HG02610 (cell line): ENCODE measurements at regions not wholly inside any gene's neighbourhood (a gene's known extent, or its start where the extent isn't known, plus 50 kb on each side); places are given as distances from the start of the nearest gene placed in this dataset.
"Not testable (repeated sequence)": the region's sequence is repeated elsewhere in the genome, so short reads cannot be mapped to it uniquely, and the experiment has no call there.

Experiments
- ATAC-seq: cut with Tn5 transposase; IDR thresholded peaks from one replicate; pipeline ENCODE4 v1.9.1; 2021; ENCODE audit warnings: mild to moderate bottlenecking, moderate library complexity; ENCODE audit not compliant: unreplicated experiment

DNA sequence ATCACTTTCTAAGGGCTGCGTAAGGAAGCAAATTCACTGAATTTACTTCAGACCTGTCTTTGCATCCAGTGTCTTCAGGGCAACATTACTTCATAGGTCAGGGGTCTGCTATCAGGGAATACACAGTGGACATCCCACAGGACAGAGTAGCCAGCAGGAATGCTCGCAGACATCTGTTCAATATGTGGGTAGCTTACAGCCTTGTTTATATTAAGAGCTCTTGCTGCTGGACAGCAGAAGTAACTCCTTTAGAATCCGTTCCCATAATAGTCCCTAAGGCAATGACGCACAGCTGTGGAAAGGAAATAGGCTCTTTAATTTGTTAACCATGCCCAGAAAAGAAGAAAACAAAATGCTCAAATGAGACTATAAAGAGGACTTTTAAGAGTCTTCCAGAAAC is 198.7 kb downstream of the MOXD1 start:
- no peak for ATAC-seq

DNA sequence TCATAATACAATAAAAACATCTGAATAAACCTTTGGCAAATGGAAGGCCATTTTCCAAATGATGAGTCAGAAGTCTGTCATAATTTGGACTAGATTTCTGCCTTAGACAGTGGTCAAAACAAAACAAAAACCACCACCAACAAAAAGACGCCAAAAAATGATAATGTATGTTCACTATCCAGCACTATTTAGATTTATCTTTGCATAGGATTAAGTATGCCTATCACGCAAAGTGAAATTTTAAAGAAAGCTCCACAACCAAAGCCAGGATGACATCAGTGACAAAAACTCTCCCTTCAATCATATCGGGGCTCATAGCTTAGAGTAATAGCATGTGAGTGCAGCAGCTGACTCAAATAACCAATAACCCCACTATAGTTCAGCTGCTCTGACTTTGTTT is 201.9 kb downstream of the MOXD1 start:
- no peak for ATAC-seq

DNA sequence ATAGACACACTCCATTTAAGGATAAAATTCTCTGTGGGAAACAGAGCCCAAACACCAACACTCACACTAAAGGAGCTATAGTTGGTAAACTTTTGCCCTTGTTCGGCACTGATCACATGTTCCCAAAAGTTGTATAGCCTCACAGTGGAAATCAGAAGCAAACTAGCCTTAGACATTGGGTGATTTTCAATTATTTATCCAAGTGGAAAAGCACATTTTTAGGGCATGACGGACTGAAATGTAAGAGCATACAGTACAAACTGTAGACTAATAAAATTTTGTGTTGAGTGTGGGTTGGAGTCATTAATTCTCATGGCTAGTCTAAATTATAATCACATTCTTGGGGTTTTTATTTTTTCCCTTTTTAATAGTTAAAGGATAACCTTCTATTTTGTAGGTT is 202.4 kb downstream of the MOXD1 start:
- no peak for ATAC-seq

DNA sequence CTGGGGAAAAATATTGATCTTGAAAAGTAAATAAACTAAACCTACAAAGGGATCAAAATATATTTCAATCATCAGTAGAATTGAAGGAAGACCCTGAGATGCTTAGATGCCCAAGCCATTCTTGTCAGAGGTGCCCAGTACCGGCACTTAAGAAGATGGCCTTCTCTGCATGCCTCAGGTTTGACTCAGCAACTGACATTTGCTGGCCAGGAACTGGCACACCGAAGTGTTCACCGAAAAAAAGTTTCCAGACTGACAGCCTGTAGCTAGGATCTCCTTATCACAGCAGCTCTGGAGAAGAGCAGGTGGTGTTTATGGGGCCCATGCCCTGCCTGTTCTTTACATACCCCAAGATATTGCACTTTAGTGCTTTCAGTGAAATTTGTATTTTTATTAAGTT is 203.2 kb downstream of the MOXD1 start:
- ATAC-seq, result no peak

DNA sequence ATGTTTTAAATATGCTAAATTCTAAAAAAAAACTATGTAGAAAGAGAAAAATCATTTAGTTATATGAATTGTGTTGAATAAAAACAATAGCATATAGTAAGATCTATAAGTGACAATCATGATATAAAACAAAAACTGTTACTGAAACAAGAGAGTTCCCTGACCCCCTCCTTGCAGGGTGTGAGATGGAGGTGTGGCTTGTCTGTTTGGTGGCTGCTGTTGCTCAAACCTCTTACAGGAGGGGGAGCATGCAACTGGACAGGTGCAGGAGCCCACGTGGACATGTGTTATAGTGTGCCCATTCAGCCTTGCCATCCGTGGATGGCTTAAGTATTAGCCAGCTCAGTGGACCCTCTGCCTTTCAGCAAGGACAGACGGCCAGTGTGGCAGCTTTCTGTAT is 206.7 kb downstream of the MOXD1 start:
- no peak for ATAC-seq

DNA sequence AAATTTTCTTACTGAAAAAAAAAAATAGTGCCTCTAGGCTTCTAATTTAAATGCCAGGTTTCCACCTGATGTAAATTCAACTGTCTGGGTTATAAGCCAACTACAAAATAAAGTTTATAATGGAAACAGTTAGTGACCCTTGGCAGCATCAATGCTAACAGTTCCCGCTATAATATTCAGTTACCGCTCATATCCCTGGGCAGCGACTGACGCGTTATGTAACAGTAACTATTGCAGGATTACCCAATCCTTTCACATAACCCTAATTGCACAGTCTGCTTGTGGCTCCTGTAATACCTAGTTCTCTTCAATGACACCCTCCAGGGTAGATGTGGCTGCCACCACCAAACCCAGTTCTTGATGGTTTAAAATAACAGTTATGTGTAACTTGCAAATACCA is 208.6 kb downstream of the MOXD1 start:
- no peak for ATAC-seq

DNA sequence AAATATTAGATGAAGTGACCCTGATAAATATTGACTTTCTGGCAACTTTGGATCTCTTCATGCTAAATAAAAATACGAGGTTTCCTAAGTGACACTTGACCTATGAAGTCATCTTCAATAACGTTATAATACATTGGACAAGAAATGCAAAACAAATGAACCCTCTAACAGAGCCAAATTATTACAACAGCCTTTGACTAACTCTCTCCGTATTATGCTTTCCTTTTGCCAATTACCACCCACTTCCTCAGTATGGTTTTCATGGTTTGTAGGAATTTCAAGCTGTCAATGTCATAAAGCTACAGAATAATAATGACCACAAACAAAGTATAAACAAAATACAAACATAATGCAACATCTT is 210.5 kb downstream of the MOXD1 start:
- ATAC-seq, result peak; percentile 21

DNA sequence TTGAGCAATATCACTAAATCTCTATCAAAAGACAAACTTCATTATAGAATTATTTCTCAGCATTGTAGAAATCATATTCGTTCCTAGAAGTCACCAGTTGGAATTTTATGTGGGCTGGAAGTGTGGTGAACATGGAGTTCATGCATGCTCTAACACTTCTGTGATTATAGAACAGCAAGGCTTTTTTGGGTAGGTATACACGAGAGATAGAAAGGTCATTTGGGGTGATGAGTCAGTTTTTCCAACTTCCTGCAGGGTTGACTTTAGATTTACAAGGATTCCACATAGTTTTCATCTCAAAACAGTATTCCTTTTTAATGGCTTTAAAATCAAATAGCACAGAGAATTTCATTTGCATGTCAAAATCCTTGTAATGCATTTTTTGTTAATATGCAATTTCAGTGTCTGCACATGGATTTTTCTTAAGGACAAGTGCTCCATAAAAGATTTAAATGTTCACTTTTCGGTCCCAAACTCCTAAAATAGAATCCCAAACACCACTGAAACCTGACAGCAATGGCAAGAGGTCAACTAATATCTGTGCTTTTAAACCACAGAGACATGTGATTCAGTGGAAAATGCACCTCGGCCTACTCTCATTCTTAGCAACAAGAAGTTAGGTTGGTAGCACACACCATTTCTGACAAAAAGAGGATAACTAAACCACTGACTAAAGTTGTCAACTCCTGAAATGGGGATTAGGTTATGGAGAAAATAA is 211.0 kb downstream of the MOXD1 start:
- peak; percentile 85 for ATAC-seq

DNA sequence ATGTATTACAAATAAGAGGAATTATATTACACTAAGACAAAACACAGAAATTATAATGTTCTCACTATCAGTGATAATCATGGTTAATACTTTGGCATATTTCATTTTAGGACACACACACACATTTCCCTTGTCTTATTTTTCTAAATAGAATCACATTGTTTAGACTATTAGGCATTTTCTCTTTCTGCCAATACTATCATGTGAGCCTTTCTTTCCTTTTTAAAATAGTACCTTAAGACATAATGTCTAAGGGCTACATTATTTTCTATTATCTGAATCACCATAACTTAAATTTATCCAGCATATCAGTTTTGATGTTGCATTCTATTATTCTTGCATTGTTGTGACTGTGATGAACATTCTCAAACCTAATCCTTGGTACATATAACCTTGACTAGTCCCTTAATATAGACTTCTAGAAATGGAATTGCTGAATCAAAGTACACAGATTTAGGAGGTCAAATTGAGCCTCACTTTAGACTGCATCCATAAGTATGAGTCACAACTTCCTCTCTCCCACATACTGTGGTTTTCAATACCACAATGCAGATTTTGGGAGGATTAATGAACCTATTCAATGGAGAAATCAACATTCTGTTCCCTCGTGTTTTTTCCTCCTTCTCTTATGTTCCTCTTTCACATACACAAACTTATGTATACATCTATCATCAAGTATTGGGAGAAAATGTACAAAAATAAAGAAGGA is 212.6 kb downstream of the MOXD1 start:
- ATAC-seq, result no peak

DNA sequence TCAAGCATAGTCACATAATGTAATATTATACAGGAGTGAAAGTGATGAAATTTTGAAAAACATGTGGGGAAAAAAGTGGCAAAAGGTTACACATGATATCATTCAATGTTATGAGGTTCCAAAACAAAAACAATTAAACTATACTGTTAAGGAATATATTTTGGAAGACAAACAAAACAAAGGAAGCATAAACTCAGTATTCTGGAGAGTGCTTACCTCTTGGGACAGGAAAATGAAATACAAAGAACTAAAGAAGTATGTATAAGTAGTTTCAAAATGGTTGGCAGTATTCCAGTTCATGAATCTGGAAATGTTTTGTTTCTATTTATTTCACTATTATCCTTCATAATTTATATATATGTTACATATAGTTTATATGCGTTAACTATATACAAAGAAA is 213.5 kb downstream of the MOXD1 start:
- no peak for ATAC-seq

DNA sequence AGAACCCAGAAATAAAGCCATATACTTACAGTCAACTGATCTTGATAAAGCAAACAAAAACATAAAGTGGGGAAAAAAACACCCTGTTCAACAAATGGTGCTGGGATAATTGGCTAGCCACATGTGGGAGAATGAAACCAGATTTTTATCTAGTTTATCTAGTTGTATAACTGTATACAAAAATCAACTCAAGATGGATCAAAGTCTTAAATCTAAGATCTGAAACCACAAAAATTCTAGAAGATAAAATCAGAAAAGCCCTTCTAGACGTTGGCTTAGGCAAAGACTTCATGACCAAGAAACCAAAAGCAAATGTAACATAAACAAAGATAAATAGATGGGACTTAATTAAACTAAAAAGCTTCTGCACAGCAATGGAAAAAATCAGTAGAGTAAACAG is 216.3 kb downstream of the MOXD1 start:
- not testable (repeated sequence) for ATAC-seq

DNA sequence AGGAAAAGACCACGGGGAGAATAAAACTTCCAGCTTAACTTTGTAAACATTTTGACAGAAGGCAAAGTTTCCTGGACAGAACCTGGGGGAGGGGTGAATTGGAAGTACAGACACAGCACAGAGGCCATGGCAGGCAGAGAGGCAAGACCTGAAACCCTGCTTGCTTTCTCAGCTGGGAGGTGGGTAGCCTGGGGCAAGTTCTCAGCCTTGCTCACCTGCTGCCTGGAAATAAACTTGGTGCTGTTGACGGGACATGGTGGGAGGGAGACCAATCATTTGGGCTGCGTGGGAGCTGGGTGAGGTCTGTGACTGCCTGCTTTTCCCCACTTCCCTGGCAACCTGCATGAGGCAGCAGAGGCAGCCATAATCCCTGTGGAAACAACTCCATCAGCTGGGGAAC is 221.3 kb downstream of the MOXD1 start:
- no peak for ATAC-seq

DNA sequence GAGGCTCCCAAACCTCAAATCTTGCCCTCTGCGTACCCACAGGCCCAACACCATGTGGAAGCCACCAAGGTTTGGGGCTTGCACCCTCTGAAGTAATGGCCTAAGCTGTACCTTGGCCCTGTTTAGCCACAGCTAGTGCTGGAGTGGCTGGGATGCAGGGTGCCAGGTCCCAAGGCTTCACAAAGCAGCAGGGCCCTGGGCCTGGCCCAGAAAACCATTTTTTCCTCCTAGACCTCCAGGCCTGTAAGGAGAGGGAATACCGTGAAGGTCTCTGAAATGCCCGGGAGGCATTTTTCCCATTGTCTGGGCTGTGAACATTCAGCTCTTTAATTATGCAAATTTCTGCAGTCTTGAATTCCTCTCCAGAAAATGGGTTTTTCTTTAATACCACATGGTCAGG is 223.7 kb upstream of the CCN2 start:
- no peak for ATAC-seq

DNA sequence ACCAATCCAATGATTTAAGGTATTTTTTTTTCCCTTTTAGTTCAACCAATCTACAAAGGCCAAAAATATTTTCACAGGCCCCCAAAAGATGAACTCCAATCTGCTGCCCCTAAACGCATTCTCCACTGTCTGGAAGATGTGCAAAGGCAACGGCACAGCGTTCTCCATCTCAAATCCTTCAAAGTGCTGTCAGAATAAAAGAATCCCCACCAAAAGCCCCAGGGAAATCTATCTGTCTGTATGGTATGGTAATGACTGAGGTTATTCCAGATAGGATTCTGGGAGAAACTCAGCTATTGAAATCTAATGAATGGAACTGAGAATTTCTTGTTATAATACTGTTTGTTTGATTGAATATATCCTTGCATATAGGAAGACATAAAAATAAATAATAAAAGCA is 217.8 kb upstream of the CCN2 start:
- ATAC-seq, result no peak

DNA sequence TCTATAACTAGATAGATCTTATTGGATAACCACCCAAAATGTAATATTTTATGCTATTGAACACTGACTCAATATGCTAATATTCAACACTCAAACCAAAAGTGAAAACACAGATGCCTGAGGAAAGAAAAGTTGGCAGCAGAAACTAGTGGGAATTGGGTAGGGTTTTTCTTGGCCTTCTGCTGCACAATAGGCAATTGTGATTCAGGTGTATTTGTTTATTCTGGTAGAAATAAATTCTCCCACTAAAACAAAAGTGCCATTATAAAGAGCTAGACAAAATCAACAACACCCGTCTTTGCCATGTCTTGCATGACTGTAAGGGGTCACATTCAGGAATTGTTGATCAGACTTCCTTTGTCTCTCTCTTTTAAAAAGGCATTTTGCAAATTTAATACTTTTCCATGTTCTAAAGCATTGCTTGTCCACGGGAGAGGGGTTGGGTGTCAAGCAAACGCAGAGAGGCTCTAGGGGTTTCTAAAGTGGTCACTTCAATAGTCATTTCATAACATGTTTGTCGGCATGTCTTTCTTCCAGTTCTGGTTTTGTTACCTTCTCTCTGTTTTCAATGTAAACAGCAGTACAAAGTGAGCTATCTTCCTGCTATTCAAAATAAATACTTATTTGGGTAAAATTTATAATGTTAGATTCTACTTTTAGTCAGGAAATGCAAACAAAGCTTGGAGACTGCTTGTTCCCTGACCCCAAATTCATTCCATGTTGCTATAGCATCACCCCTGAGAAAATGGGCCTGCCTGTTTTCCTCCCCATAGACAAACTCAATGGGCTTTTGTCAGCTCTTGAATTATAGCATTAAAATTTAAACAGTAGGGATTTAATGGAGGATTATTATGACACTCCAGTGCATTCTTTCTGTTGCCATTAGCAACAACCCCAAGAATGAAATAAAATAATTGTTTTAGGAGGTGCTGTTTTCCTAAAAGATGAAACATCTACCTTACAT is 217.0 kb upstream of the CCN2 start:
- no peak for ATAC-seq

DNA sequence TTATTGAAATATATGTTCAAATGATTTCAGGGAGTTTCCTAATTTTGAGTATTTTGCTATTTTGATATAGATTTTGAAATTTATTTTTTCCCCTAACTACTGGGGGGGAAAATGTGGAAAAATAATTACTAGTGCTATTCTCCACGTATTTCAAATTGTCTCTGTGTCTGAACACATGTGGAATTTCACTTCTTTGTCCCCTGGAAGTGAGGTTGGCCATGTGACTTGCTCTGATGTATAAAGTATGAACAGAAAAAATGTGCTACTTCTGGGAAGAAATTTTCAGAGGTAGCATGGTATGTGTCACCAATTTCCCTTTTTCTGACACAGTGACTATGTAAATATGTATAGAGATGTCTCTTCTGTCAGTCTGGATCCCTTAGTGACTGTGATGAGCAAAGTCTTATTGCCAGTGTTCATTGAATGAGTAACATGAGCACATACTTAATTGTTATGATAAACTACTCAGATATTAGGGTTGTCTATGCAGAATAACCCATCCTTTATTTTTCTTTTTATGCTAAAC is 215.4 kb upstream of the CCN2 start:
- ATAC-seq, result no peak

DNA sequence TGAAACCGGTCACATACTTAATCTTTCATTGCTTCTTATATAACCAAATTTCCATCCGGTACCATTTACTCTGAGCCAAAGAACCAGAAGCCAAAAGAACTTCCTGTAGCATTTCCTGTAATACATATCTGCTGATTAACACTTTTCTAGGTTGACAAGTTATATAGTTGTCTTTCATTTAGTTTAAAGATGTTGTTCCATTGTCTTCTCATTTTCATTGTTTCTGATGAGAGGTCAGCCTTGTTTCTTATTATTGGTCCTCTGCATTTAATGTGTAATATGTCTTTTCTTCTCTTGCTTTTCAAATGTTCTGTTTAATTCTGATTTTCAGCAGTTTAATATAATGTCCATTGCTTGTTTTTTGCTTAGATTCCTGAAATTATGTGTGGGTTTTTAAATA is 214.5 kb upstream of the CCN2 start:
- no peak for ATAC-seq

DNA sequence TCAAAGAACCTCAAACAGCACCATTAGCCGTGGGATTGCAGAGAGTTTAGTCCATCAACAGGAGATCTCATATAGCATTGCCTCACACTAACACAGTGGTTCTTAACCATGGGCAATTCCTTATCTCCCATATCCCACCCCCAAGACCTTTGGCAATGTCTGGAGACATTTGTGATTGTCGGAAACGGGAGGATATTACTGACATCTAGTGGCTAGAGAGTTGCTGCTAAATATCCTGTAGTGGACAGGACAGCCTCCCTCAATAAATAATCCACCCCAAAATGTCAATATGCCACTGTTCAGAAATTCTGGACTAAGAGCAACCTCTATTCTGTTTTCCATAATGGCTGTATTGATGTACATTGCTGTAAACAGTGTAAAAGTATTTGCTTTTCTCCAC is 210.1 kb upstream of the CCN2 start:
- ATAC-seq, result no peak

DNA sequence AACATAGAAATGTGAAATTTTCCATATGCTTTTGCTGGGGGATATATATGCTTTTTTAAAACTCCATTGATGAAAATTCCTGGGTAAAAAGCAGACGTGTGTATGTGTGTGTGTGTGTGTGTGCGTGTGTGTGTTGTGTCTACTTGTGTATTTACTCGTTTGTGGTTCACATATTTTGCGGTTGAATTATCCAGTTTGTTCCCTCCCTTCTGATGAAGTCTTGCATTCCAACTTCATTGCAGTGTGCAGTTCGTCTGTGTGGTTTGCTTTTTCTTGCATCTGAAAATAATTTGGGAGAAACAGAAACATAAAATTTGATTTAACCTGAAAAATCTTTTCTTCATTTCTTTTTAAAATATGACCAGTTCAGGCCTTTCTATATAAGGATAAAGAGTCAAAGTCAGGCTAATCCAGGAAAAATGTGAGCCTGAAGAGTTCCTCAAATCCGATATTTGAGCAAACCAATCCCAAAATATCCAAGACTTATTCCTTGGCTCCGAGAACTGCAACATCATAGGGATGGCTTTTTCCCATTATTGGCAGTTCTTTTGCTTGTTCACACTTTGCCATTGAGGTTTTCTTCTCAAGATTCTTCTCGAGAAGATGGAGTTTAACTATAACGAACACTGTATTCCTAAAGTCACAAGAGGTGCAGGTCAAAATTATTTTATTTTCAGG is 202.2 kb upstream of the CCN2 start:
- ATAC-seq, result no peak

DNA sequence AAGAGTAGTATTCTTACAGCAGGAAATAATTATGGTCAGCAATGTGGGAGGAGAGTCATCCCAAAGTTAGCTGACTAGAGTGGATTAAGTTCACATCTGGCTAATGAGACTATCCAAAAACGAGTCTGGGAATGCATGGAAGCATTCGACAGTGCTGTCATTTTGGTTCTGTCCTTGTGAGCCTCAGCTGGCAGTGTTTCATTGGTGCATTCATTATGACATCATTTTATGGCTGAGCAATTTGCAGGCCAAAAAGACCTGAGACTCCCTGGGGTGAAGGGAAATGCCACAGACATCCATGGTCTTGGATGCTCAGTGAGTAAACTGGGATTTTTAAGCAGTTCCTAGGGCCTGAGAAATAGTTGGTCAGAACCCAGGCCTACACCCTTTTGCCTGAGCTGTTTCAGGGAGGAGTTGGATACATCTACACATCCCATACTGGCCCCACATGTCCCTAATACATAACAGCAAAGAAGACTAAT is 196.4 kb upstream of the CCN2 start:
- ATAC-seq, result no peak

DNA sequence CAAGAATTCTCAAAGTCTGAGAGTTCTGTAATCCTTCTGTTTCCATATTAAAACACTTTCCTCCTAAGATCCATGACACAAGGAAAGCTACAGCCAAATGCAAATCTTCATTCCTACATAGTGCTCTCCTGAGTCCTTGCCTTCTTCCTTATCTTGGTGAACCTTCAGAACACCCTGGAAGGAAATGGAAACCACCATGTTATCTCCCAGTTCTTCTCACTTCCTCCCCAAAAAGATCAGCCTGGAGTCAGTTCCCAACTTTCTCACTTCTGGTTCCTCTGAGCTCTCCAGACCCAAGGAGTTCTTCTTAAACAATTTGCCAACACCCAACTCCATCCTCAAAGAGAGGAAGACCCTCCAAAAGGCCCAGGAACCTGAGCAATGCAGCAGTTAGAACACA is 193.3 kb upstream of the CCN2 start:
- ATAC-seq, result no peak
